ENCODE measurements at regions not wholly inside any gene's neighbourhood (a gene's known extent, or its start where the extent isn't known, plus 50 kb on each side); places are given as distances from the start of the nearest gene placed in this dataset.

DNA sequence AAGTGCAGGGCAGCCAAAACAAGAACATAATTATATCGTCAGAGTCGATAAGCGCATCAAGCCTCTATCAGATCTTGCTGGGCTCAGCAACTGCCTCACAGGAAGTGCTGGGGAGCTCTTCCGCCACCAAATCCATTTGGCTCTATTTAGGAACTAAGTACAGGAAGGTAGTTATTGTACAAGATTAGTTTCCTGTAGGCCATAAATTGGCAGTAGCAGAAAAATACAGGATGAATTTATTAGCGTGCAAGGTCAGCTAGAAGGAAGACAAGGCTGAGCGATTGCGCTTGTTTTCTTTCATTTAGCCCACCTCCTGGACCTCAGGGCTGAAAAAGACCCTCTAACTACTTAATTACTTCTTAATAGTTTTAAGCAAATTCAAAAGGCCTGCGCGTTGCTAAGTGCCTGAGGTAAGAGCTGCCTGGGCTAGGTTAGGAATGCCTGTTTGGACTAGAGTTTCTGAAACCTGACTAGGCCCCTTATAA lies 118.5 kb downstream of the IRS2 start:
- H3K4me1 Mint-ChIP-seq, result peaks cover 3% of the 10 kb centered on the region
- ATAC-seq (no peak), DNase-seq (no peak)
- H3K27me3 Mint-ChIP-seq, result peaks cover 26% of the 10 kb centered on the region
- no peaks in the 10 kb centered on the region for H3K9me3 ChIP-seq (ENCODE audit: control insufficient read depth, low read length, poor library complexity, severe bottlenecking)
- H3K36me3 Mint-ChIP-seq (ENCODE audit: low read depth), result no peaks in the 10 kb centered on the region
- H3K4me3 Mint-ChIP-seq, result no peak overlapping the region
- H3K27ac Mint-ChIP-seq, result peak overlapping the region; percentile 8

GRCh38 chr13:109667056-109667455 lies 119.3 kb downstream of the IRS2 start:
- no peak overlapping the region for H3K4me3 Mint-ChIP-seq
- no peaks in the 10 kb centered on the region for H3K9me3 ChIP-seq (ENCODE audit: control insufficient read depth, low read length, poor library complexity, severe bottlenecking)
- peak overlapping the region; percentile 8 for H3K27ac Mint-ChIP-seq
- peaks cover 3% of the 10 kb centered on the region for H3K4me1 Mint-ChIP-seq
- H3K27me3 Mint-ChIP-seq, result peaks cover 21% of the 10 kb centered on the region
- H3K36me3 Mint-ChIP-seq (ENCODE audit: low read depth), result no peaks in the 10 kb centered on the region
- ATAC-seq (no peak), DNase-seq (no peak)

GRCh38 chr13:109666656-109667055 lies 119.7 kb downstream of the IRS2 start:
- no peak overlapping the region for H3K4me3 Mint-ChIP-seq
- H3K27ac Mint-ChIP-seq, result no peak overlapping the region
- DNase-seq (no peak), ATAC-seq (no peak)
- H3K36me3 Mint-ChIP-seq (ENCODE audit: low read depth), result no peaks in the 10 kb centered on the region
- H3K27me3 Mint-ChIP-seq, result peaks cover 25% of the 10 kb centered on the region
- H3K9me3 ChIP-seq (ENCODE audit: control insufficient read depth, low read length, poor library complexity, severe bottlenecking), result no peaks in the 10 kb centered on the region
- H3K4me1 Mint-ChIP-seq, result peaks cover 3% of the 10 kb centered on the region

DNA sequence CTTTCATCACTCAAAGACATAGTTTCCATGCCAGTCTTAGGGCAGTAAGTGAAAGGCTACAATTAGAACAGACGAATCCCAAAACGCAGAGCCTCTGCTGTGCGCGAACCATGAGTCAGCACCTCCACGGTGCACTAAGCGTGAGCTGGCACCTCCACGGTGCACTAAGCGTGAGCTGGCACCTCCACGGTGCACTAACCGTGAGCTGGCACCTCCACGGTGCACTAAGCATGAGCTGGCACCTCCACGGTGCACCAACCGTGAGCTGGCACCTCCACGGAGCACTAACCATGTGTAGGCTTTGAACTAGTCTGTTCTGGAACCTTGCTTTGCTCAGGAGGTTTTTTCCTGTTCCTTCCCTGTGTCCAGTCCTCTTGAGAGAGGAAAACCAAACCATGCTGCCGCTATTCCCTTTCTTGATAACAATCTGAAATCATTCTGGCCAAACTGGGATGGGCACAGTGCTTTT lies 120.6 kb downstream of the IRS2 start:
- DNase-seq, result no peak
- H3K27me3 Mint-ChIP-seq, result peaks cover 32% of the 10 kb centered on the region
- H3K27ac Mint-ChIP-seq, result no peak overlapping the region
- ATAC-seq, result no peak
- H3K36me3 Mint-ChIP-seq (ENCODE audit: low read depth), result no peaks in the 10 kb centered on the region
- H3K4me1 Mint-ChIP-seq, result peaks cover 3% of the 10 kb centered on the region
- H3K4me3 Mint-ChIP-seq, result no peak overlapping the region
- H3K9me3 ChIP-seq (ENCODE audit: control insufficient read depth, low read length, poor library complexity, severe bottlenecking), result no peaks in the 10 kb centered on the region

DNA sequence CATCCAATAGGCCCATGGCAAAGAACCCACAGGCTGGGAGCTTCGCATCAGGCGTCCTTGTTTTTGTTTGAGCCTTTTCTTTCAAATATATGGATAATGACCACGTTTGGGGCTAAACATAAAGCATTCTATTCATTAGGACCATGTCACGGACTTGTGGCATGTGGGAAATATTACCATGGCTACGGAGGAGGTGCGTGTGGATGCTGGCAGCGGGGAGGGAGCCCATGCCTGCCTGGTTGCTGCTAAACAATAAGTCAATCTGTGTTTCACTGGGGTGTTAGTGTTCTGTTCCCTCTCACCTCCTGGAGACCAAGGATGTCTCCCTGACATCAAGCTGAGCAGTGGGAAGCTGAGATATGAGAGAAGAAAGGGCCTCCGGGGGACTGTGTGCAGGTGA lies 121.1 kb downstream of the IRS2 start:
- H3K9me3 ChIP-seq (ENCODE audit: control insufficient read depth, low read length, poor library complexity, severe bottlenecking), result no peaks in the 10 kb centered on the region
- peaks cover 31% of the 10 kb centered on the region for H3K27me3 Mint-ChIP-seq
- H3K4me1 Mint-ChIP-seq, result peaks cover 3% of the 10 kb centered on the region
- no peaks in the 10 kb centered on the region for H3K36me3 Mint-ChIP-seq (ENCODE audit: low read depth)
- ATAC-seq, result no peak
- no peak for DNase-seq
- H3K4me3 Mint-ChIP-seq, result no peak overlapping the region
- no peak overlapping the region for H3K27ac Mint-ChIP-seq

DNA sequence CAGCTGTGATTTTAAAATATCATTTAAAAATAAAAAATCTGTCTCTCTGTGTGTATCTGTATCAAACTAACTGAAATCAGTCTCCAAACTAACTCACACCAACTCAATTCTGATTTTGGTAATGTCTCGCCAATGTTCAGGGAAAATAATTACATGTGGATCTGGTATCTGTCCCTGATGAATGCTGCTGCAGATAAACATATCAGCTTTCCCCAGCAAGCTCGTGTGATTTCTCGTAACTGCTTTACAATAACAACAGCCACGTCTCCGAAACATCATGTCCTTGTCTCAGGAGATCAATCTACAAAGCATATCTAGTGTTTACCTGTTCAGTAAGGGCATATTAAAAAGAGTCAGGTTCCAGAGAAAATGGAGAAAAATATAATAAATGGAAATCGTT lies 129.0 kb downstream of the IRS2 start:
- DNase-seq (no peak), ATAC-seq (no peak)
- no peak overlapping the region for H3K4me3 Mint-ChIP-seq
- H3K4me1 Mint-ChIP-seq, result peaks cover 3% of the 10 kb centered on the region
- no peaks in the 10 kb centered on the region for H3K36me3 Mint-ChIP-seq (ENCODE audit: low read depth)
- peaks cover 62% of the 10 kb centered on the region for H3K27me3 Mint-ChIP-seq
- H3K9me3 ChIP-seq (ENCODE audit: control insufficient read depth, low read length, poor library complexity, severe bottlenecking), result no peaks in the 10 kb centered on the region
- H3K27ac Mint-ChIP-seq, result no peak overlapping the region

- Mint-ChIP-seq H3K36me3 (ENCODE audit: low read depth) (no peaks in the 10 kb centered on the region), H3K4me1 (peaks cover 3% of the 10 kb centered on the region), H3K27ac (no peak overlapping the region), H3K27me3 (peaks cover 64% of the 10 kb centered on the region), H3K4me3 (no peak overlapping the region)
- no peaks in the 10 kb centered on the region for H3K9me3 ChIP-seq (ENCODE audit: control insufficient read depth, low read length, poor library complexity, severe bottlenecking)
- DNase-seq, result no peak
- ATAC-seq, result no peak
These were observed 130.2 kb downstream of the IRS2 start for GRCh38 chr13:109656206-109656605.

DNA sequence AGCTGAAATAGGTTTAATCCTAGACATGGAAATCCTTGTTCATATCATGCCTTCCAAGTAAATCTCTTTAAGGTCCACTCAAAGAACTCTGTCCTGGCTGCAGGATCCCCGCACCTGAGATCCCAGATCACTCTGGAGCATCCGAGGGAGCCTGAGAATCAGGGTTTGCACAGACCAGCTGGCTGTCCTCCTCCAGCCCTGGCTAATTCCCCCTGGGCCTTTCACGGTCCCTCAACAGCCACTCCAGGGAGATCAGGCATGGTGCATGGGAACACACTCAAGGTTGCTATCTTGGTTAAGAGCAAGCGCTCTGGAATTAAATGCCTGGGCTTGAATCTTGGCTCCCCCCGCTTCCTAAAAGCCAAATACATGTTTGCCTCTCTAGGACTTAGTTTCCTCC lies 130.8 kb downstream of the IRS2 start:
- Mint-ChIP-seq H3K4me3 (no peak overlapping the region), H3K27me3 (peaks cover 61% of the 10 kb centered on the region), H3K36me3 (ENCODE audit: low read depth) (no peaks in the 10 kb centered on the region), H3K4me1 (peaks cover 3% of the 10 kb centered on the region), H3K27ac (no peak overlapping the region)
- ATAC-seq, result no peak
- DNase-seq, result no peak
- H3K9me3 ChIP-seq (ENCODE audit: control insufficient read depth, low read length, poor library complexity, severe bottlenecking), result no peaks in the 10 kb centered on the region

DNA sequence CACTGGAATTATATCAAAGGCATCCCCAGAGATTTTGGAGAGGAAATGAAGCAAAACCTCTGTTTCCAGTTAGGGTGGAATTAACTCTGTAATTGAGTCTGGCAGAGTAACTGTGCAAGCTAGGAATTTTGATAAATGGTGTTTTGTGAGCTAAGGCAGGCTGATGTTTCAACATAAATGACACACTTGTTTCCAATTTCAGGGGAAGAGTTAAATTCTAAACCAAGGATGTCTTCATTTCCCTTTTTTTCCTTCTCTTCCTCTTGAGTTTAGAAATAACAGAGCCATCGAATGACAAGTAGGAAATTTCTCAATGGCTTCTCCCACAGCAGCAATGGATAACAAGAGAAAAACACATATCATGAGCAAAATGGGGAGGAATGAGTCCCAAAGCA lies 131.2 kb downstream of the IRS2 start:
- H3K4me1 Mint-ChIP-seq, result peaks cover 3% of the 10 kb centered on the region
- ATAC-seq (no peak), DNase-seq (no peak)
- H3K36me3 Mint-ChIP-seq (ENCODE audit: low read depth), result no peaks in the 10 kb centered on the region
- no peak overlapping the region for H3K4me3 Mint-ChIP-seq
- H3K9me3 ChIP-seq (ENCODE audit: control insufficient read depth, low read length, poor library complexity, severe bottlenecking), result no peaks in the 10 kb centered on the region
- peaks cover 57% of the 10 kb centered on the region for H3K27me3 Mint-ChIP-seq
- no peak overlapping the region for H3K27ac Mint-ChIP-seq

GRCh38 chr13:109654341-109655205 lies 131.8 kb downstream of the IRS2 start:
- no peak overlapping the region for H3K27ac Mint-ChIP-seq
- DNase-seq (no peak), ATAC-seq (no peak)
- no peaks in the 10 kb centered on the region for H3K36me3 Mint-ChIP-seq (ENCODE audit: low read depth)
- H3K4me3 Mint-ChIP-seq, result no peak overlapping the region
- H3K9me3 ChIP-seq (ENCODE audit: control insufficient read depth, low read length, poor library complexity, severe bottlenecking), result no peaks in the 10 kb centered on the region
- H3K27me3 Mint-ChIP-seq, result peaks cover 51% of the 10 kb centered on the region
- H3K4me1 Mint-ChIP-seq, result peaks cover 3% of the 10 kb centered on the region

DNA sequence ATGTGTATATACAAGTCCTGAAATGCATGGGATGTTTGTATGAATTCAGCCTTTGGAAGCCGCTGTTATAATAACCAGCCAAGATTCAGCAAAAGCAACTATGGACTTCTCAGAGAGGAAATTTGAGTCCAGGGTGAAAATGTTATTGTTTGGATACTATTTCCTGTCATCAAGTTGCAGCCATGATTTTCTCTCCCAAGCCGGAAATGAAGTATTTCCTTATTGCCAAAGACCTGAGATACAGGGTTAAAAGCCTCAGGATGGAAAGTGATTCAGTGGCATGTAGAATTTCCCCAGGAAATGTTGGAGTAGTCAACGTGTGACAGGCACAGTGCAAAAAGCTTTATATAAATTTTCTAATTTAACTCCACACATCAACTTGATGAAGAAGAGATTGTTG lies 133.9 kb downstream of the IRS2 start:
- H3K36me3 Mint-ChIP-seq (ENCODE audit: low read depth), result no peaks in the 10 kb centered on the region

GRCh38 chr13:109651854-109652253 lies 134.5 kb downstream of the IRS2 start:
- no peak overlapping the region for H3K27ac Mint-ChIP-seq
- no peaks in the 10 kb centered on the region for H3K36me3 Mint-ChIP-seq (ENCODE audit: low read depth)
- ATAC-seq (no peak), DNase-seq (no peak)
- no peaks in the 10 kb centered on the region for H3K9me3 ChIP-seq (ENCODE audit: control insufficient read depth, low read length, poor library complexity, severe bottlenecking)
- no peaks in the 10 kb centered on the region for H3K4me1 Mint-ChIP-seq
- no peak overlapping the region for H3K4me3 Mint-ChIP-seq
- H3K27me3 Mint-ChIP-seq, result peaks cover 32% of the 10 kb centered on the region

More for the DNA sequence above, 133.9 kb downstream of the IRS2 start:
- Mint-ChIP-seq H3K4me3 (no peak overlapping the region), H3K27ac (no peak overlapping the region), H3K27me3 (peaks cover 36% of the 10 kb centered on the region), H3K4me1 (peaks cover 3% of the 10 kb centered on the region)
- DNase-seq (no peak), ATAC-seq (no peak)
- H3K9me3 ChIP-seq (ENCODE audit: control insufficient read depth, low read length, poor library complexity, severe bottlenecking), result no peaks in the 10 kb centered on the region

- H3K9me3 ChIP-seq (ENCODE audit: control insufficient read depth, low read length, poor library complexity, severe bottlenecking), result no peaks in the 10 kb centered on the region
- Mint-ChIP-seq H3K36me3 (ENCODE audit: low read depth) (no peaks in the 10 kb centered on the region), H3K27ac (no peak overlapping the region), H3K4me1 (no peaks in the 10 kb centered on the region), H3K4me3 (no peak overlapping the region), H3K27me3 (peaks cover 26% of the 10 kb centered on the region)
- no peak for ATAC-seq
- DNase-seq, result no peak
These were observed 135.1 kb downstream of the IRS2 start for GRCh38 chr13:109651311-109651710.

DNA sequence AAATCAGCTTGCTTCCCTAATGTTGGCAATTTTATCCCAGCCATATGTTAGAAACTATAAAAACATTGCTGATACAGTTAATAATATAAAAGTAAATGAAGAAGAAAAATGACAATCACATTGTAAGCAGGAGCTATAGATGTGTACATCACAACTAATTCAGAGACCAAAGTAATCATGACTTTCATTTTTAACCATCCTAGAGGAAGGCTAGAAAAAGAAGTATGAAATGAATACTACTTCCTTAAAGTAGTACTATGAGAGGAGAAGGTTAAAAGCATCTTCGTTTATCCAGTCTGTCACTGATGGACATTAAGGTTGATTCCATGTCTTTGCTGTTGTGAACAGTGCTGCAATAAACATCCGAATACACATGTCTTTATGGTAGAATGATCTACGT lies 135.5 kb downstream of the IRS2 start:
- no peak for ATAC-seq
- H3K9me3 ChIP-seq (ENCODE audit: control insufficient read depth, low read length, poor library complexity, severe bottlenecking), result no peaks in the 10 kb centered on the region
- Mint-ChIP-seq H3K36me3 (ENCODE audit: low read depth) (no peaks in the 10 kb centered on the region), H3K4me3 (no peak overlapping the region), H3K27me3 (peaks cover 22% of the 10 kb centered on the region), H3K4me1 (no peaks in the 10 kb centered on the region), H3K27ac (no peak overlapping the region)
- DNase-seq, result no peak
